H1 (cell line): ENCODE measurements at regions not wholly inside any gene's neighbourhood (a gene's known extent, or its start where the extent isn't known, plus 50 kb on each side); places are given as distances from the start of the nearest gene placed in this dataset.

ENCODE experiments used
- CTCF ChIA-PET: fragments of 300-600 bp; sonication (Branson Sonifier 250); formaldehyde crosslinking; loops from one replicate; lab custom pipeline; 2021; ENCODE audit not compliant: partially characterized antibody; lab: Charles Lee
- POLR2A ChIA-PET: fragments of 300-600 bp; sonication (Branson Sonifier 250); formaldehyde crosslinking; loops from one replicate; lab custom pipeline; 2021; ENCODE audit warnings: inconsistent platforms; ENCODE audit not compliant: partially characterized antibody; lab: Charles Lee
- DNase-seq, 2 experiments: peaks; one replicate each; pipeline versions ENCODE4 v3.0.0 to v3.0.0-alpha.2; 2010 to 2022; ENCODE audit warnings: low spot score in 2 of 2, low read depth in 1 of 2, mixed read lengths in 1 of 2
- FAIRE-seq: peaks from 2 replicates; lab custom pipeline; 2011; peaks lifted over from hg19 to GRCh38; lab: Jason Lieb, UNC
- H2AFZ ChIP-seq: 2 replicates; pipeline ENCODE4 v1.8.1; 2012; ENCODE audit warnings: low read length, inconsistent platforms
- H2AK5ac ChIP-seq: 2 replicates; pipeline ENCODE4 v1.6.1; 2013; ENCODE audit warnings: low read depth, low read length
- H2BK120ac ChIP-seq: replicated peaks from 2 replicates; pipeline ENCODE3; 2013; ENCODE audit warnings: low read depth, low read length, inconsistent platforms
- H2BK12ac ChIP-seq: 2 replicates; pipeline ENCODE4 v1.6.1; 2013; ENCODE audit warnings: low read depth, low read length
- H2BK15ac ChIP-seq: 2 replicates; pipeline ENCODE4 v1.6.1; 2013; ENCODE audit warnings: low read length
- H2BK20ac ChIP-seq: 2 replicates; pipeline ENCODE4 v1.6.1; 2013; ENCODE audit warnings: low read length
- H2BK5ac ChIP-seq: 2 replicates; pipeline ENCODE4 v1.6.1; 2013; ENCODE audit warnings: low read depth, low read length
- H3K14ac ChIP-seq: 2 replicates; pipeline ENCODE4 v1.6.1; 2013; ENCODE audit warnings: inconsistent platforms; ENCODE audit not compliant: insufficient read length
- H3K18ac ChIP-seq: 2 replicates; pipeline ENCODE4 v1.6.1; 2013; ENCODE audit warnings: low read length; ENCODE audit errors: extremely low read depth
- H3K23ac ChIP-seq: 2 replicates; pipeline ENCODE4 v1.6.1; 2013; ENCODE audit warnings: inconsistent platforms; ENCODE audit not compliant: insufficient read length
- H3K23me2 ChIP-seq: 2 replicates; pipeline ENCODE4 v1.6.1; 2013; ENCODE audit warnings: low read depth, low read length
- H3K27ac ChIP-seq: 2 replicates; pipeline ENCODE4 v1.6.1; 2011; ENCODE audit warnings: low read depth, low read length, inconsistent platforms
- H3K27me3 ChIP-seq, 4 experiments: replicated peaks in 1 of 4; 1 replicate in 1 of 4; 2 replicates in 3 of 4; pipeline versions ENCODE4 v1.6.1 to v1.8.1; 2011 to 2013; ENCODE audit warnings: low read length in 3 of 4, mild to moderate bottlenecking in 3 of 4, inconsistent platforms in 2 of 4, mixed read lengths in 2 of 4, moderate library complexity in 1 of 4; ENCODE audit not compliant: control insufficient read depth in 3 of 4, insufficient read depth in 3 of 4; ENCODE audit errors: extremely low read depth in 1 of 4
- H3K36me3 ChIP-seq, 4 experiments: 2 replicates each; pipeline versions ENCODE4 v1.6.1 to v1.8.1; 2011 to 2013; ENCODE audit warnings: mild to moderate bottlenecking in 4 of 4, low read length in 3 of 4, moderate library complexity in 2 of 4, control low read depth in 1 of 4, inconsistent platforms in 1 of 4; ENCODE audit not compliant: insufficient read depth in 4 of 4, control insufficient read depth in 2 of 4
- H3K4ac ChIP-seq: replicated peaks from 2 replicates; pipeline ENCODE3; 2013; ENCODE audit warnings: low read length, low read depth, mixed read lengths, inconsistent platforms; ENCODE audit not compliant: insufficient read length
- H3K4me1 ChIP-seq, 4 experiments: replicated peaks in 1 of 4; 1 replicate in 1 of 4; 2 replicates in 3 of 4; pipeline versions ENCODE4 v1.6.1 to v1.8.1; 2011 to 2013; ENCODE audit warnings: low read length in 3 of 4, inconsistent platforms in 2 of 4, mixed read lengths in 1 of 4; ENCODE audit not compliant: insufficient read depth in 4 of 4, control insufficient read depth in 3 of 4
- H3K4me2 ChIP-seq, 2 experiments: 2 replicates each; pipeline versions ENCODE4 v1.6.1 to v1.8.1; 2011 to 2013; ENCODE audit warnings: low read depth in 2 of 2, low read length in 2 of 2, control low read depth in 1 of 2, inconsistent platforms in 1 of 2, mild to moderate bottlenecking in 1 of 2; ENCODE audit not compliant: insufficient read depth in 1 of 2
- H3K4me3 ChIP-seq, 4 experiments: fragments of 200-600, 300-600 bp in 1 of 4; sonication (generic), shearing (Covaris generic), sonication (Bioruptor Twin) in 1 of 4; 2 replicates each; pipeline versions ENCODE4 v1.5.1 to v1.8.1; 2011 to 2016; ENCODE audit warnings: low read length in 4 of 4, low read depth in 3 of 4, control low read depth in 2 of 4, inconsistent platforms in 2 of 4, mild to moderate bottlenecking in 2 of 4, mixed read lengths in 1 of 4, moderate library complexity in 1 of 4; ENCODE audit not compliant: insufficient read depth in 2 of 4; ENCODE audit errors: extremely low read depth in 1 of 4
- H3K56ac ChIP-seq: replicated peaks from 2 replicates; pipeline ENCODE3; 2013; ENCODE audit warnings: low read depth, mild to moderate bottlenecking, mixed read lengths, low read length, inconsistent platforms; ENCODE audit not compliant: insufficient read length
- H3K79me1 ChIP-seq: 2 replicates; pipeline ENCODE4 v1.6.1; 2013; ENCODE audit warnings: low read depth, low read length, control low read depth
- H3K79me2 ChIP-seq, 2 experiments: 2 replicates each; pipeline versions ENCODE4 v1.6.1 to v1.8.1; 2012 to 2013; ENCODE audit warnings: low read length in 2 of 2, mild to moderate bottlenecking in 2 of 2, inconsistent platforms in 1 of 2; ENCODE audit not compliant: insufficient read depth in 2 of 2, control insufficient read depth in 1 of 2
- H3K9ac ChIP-seq, 4 experiments: replicated peaks in 1 of 4; 1 replicate in 1 of 4; 2 replicates in 3 of 4; pipeline versions ENCODE4 v1.6.1 to v1.8.1; 2011 to 2013; ENCODE audit warnings: low read depth in 3 of 4, low read length in 3 of 4, control low read depth in 2 of 4, mild to moderate bottlenecking in 2 of 4, moderate library complexity in 2 of 4, inconsistent platforms in 1 of 4; ENCODE audit errors: extremely low read depth in 1 of 4
- H3K9me3 ChIP-seq, 2 experiments: 2 replicates each; pipeline versions ENCODE4 v1.6.1 to v1.8.1; 2012 to 2013; ENCODE audit warnings: mild to moderate bottlenecking in 2 of 2, moderate library complexity in 2 of 2, control low read depth in 1 of 2, inconsistent platforms in 1 of 2, low read depth in 1 of 2, low read length in 1 of 2, mixed read lengths in 1 of 2; ENCODE audit not compliant: insufficient read depth in 2 of 2
- H4K20me1 ChIP-seq, 2 experiments: replicated peaks in 1 of 2; 2 replicates each; pipeline versions ENCODE3 to v1.8.1; 2011 to 2013; ENCODE audit warnings: inconsistent platforms in 2 of 2, low read length in 2 of 2, mild to moderate bottlenecking in 1 of 2; ENCODE audit not compliant: insufficient read depth in 2 of 2, control insufficient read depth in 1 of 2
- H4K5ac ChIP-seq: 2 replicates; pipeline ENCODE4 v1.6.1; 2013; ENCODE audit warnings: low read length, low read depth, mixed read lengths, inconsistent platforms; ENCODE audit not compliant: insufficient read length
- H4K8ac ChIP-seq: 2 replicates; pipeline ENCODE4 v1.8.0; 2013; ENCODE audit warnings: mild to moderate bottlenecking, moderate library complexity, low read length, inconsistent platforms; ENCODE audit not compliant: insufficient read depth; ENCODE audit errors: extremely low read depth
- H4K91ac ChIP-seq: replicated peaks from 2 replicates; pipeline ENCODE3; 2013; ENCODE audit warnings: low read length, mixed read lengths, inconsistent platforms; ENCODE audit not compliant: insufficient read length
- CREB1 ChIP-seq: IDR thresholded peaks from 2 replicates; pipeline ENCODE4 v1.6.1; 2012; ENCODE audit warnings: inconsistent platforms
- HDAC2 ChIP-seq, 2 experiments: fragments of 300-600 bp in 1 of 2; sonication (generic) in 1 of 2; IDR thresholded peaks; 2 replicates each; pipeline ENCODE4 v1.6.1; 2011 to 2012; ENCODE audit warnings: low read depth in 2 of 2, low read length in 2 of 2, mild to moderate bottlenecking in 2 of 2, moderate library complexity in 2 of 2, borderline replicate concordance in 1 of 2, inconsistent platforms in 1 of 2
- HDAC6 ChIP-seq: IDR thresholded peaks from one replicate; pipeline ENCODE4 v1.7.1; 2012; ENCODE audit warnings: low read depth, mild to moderate bottlenecking, inconsistent platforms, low read length, moderate library complexity
- KDM5A ChIP-seq: fragments of 200-600 bp; IDR thresholded peaks from 2 replicates; pipeline ENCODE4 v1.7.1; 2012; ENCODE audit warnings: mild to moderate bottlenecking, low read length, inconsistent platforms, mixed read lengths
- NANOG ChIP-seq: IDR thresholded peaks from 2 replicates; pipeline ENCODE4 v1.6.1; 2011; ENCODE audit warnings: low read length, low read depth, mild to moderate bottlenecking, inconsistent platforms; ENCODE audit not compliant: insufficient read depth, poor library complexity, severe bottlenecking
- NRF1 ChIP-seq: IDR thresholded peaks from 2 replicates; pipeline ENCODE4 v1.6.1; 2011; ENCODE audit warnings: mild to moderate bottlenecking, low read depth, low read length, improper control_type of control experiment
- POLR2AphosphoS5 ChIP-seq: IDR thresholded peaks from 2 replicates; pipeline ENCODE4 v1.6.1; 2011; ENCODE audit warnings: low read depth, low read length
- SRF ChIP-seq: IDR thresholded peaks from 2 replicates; pipeline ENCODE4 v1.6.1; 2011; ENCODE audit warnings: mild to moderate bottlenecking, low read depth, low read length, moderate library complexity
- TCF12 ChIP-seq: IDR thresholded peaks from 2 replicates; pipeline ENCODE4 v1.6.1; 2011; ENCODE audit warnings: low read depth, mild to moderate bottlenecking, low read length
- TEAD4 ChIP-seq: IDR thresholded peaks from 2 replicates; pipeline ENCODE4 v1.6.1; 2012; ENCODE audit warnings: low read depth, low read length, inconsistent platforms, mixed read lengths
- YY1 ChIP-seq: IDR thresholded peaks from 2 replicates; pipeline ENCODE4 v1.6.1; 2011; ENCODE audit warnings: low read depth, mild to moderate bottlenecking, low read length
- WGBS, 2 experiments: shearing (Covaris generic) in 1 of 2; methylation state at CpG; one replicate each; pipeline versions ENCODE4 v1.1.6 to v1.1.7; 2013 to 2015; ENCODE audit warnings: low lambda C conversion rate in 2 of 2, mixed read lengths in 2 of 2, inconsistent platforms in 1 of 2, low coverage in 1 of 2, missing lambda C conversion rate in 1 of 2; ENCODE audit not compliant: insufficient replicate concordance in 2 of 2, insufficient coverage in 1 of 2, insufficient read length in 1 of 2; ENCODE audit errors: extremely low coverage in 1 of 2, missing lambda C conversion rate in 1 of 2; 5-methylcytosine and 5-hydroxymethylcytosine counted together
- TF ChIP-seq, protein P1 (sequence below), 3 experiments: IDR thresholded peaks; 1 replicate in 2 of 3; 2 replicates in 1 of 3; pipeline versions ENCODE4 v1.5.1 to v1.6.1; 2011; ENCODE audit warnings: low read length in 3 of 3, mild to moderate bottlenecking in 3 of 3, inconsistent platforms in 2 of 3, low read depth in 1 of 3, moderate library complexity in 1 of 3; ENCODE audit not compliant: insufficient read depth in 1 of 3; ENCODE audit errors: control extremely low read depth in 1 of 3

DNA sequence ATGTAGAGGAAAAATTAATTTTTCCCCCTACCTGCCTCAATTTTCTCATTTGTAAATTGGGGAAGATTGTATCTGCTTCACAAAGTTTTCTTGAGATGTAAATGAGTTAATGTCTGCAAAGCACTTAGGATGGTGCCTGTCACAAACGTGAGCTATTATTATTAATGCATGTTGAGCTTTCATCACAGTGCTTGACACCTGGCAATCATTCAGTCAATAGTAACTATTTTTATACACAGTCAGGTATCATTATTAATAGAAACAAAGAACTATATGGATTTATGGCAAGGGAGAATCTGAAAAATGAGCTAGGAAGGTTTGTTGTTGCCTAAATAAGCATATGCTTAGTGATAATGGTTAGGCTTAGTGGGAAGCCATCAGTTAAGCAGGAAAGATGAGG lies 238.2 kb upstream of the GRM7 start (continued):
- TF ChIP-seq CREB1, result no peak

DNA sequence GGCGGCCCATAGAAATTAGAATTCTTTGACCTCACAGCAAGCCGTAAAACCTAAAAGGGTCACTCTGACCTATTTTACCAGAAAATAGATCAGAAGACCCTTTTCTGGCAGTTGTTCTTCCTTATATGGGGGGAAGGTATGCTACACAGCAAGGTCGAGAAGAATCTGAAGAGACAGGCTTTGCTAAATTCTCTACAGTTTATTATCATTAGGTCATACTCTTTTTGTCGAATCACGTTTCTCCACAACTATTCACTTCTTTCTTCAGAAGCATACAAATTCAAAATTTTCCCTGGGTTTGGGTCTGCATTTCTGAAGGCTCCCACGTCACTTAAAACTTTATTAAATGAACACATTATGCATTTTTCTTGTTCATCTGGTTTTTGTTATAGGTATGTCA lies 229.5 kb upstream of the GRM7 start:
- Histone ChIP-seq H3K4me2 (no peak overlapping the region), H3K36me3 (no peaks in the 10 kb centered on the region), H3K23ac (no peak overlapping the region), H3K4me1 (no peaks in the 10 kb centered on the region), H3K14ac (no peak overlapping the region), H3K27ac (no peak overlapping the region), H3K79me1 (no peaks in the 10 kb centered on the region), H3K79me2 (no peaks in the 10 kb centered on the region), H4K20me1 (no peaks in the 10 kb centered on the region), H4K5ac (no peak overlapping the region), H4K8ac (no peak overlapping the region), H3K27me3 (no peaks in the 10 kb centered on the region), H3K9ac (no peak overlapping the region), H3K9me3 (no peaks in the 10 kb centered on the region), H2BK15ac (no peak overlapping the region), H2BK20ac (no peak overlapping the region), H4K91ac (no peak overlapping the region), H3K23me2 (no peaks in the 10 kb centered on the region), H3K56ac (no peak overlapping the region), H3K4ac (no peak overlapping the region), H3K4me3 (no peak overlapping the region), H2BK12ac (no peak overlapping the region), H2AK5ac (no peak overlapping the region), H2AFZ (no peak overlapping the region), H2BK5ac (no peak overlapping the region), H2BK120ac (no peak overlapping the region), H3K18ac (no peak overlapping the region)
- FAIRE-seq, result no peak
- ChIA-PET CTCF (no interaction called here), POLR2A (no interaction called here)
- WGBS, 2 experiments, result 83% methylated on average over 6 of the region's 6 CpGs; no CpG with 5 or more reads in 1 of the 2 experiments
- no peak for DNase-seq
- TF ChIP-seq TEAD4 (no peak), HDAC6 (no peak), YY1 (no peak), SRF (no peak), POLR2AphosphoS5 (no peak), NRF1 (no peak), TCF12 (no peak), HDAC2 (IDR thresholded peaks at IDR 0.05; ENCODE audit: borderline replicate concordance in 1 of 2, low read depth in 2 of 2, low read length in 2 of 2) (no peak), NANOG (no peak), KDM5A (no peak)
- TF ChIP-seq, protein P1, sequence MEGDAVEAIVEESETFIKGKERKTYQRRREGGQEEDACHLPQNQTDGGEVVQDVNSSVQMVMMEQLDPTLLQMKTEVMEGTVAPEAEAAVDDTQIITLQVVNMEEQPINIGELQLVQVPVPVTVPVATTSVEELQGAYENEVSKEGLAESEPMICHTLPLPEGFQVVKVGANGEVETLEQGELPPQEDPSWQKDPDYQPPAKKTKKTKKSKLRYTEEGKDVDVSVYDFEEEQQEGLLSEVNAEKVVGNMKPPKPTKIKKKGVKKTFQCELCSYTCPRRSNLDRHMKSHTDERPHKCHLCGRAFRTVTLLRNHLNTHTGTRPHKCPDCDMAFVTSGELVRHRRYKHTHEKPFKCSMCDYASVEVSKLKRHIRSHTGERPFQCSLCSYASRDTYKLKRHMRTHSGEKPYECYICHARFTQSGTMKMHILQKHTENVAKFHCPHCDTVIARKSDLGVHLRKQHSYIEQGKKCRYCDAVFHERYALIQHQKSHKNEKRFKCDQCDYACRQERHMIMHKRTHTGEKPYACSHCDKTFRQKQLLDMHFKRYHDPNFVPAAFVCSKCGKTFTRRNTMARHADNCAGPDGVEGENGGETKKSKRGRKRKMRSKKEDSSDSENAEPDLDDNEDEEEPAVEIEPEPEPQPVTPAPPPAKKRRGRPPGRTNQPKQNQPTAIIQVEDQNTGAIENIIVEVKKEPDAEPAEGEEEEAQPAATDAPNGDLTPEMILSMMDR (IDR thresholded peaks at IDR 0.05; ENCODE audit: control extremely low read depth in 1 of 3, insufficient read depth in 1 of 3, low read depth in 1 of 3, low read length in 3 of 3), result no peak
